ENCODE measurements at regions not wholly inside any gene's neighbourhood (a gene's known extent, or its start where the extent isn't known, plus 50 kb on each side); places are given as distances from the start of the nearest gene placed in this dataset.

- H3K4me1 Mint-ChIP-seq (ENCODE audit: low read depth), result no peaks in the 10 kb centered on the region
- peaks cover 27% of the 10 kb centered on the region for H3K9me3 Mint-ChIP-seq (ENCODE audit: low read depth)
- H3K36me3 Mint-ChIP-seq (ENCODE audit: insufficient read depth), result no peaks in the 10 kb centered on the region
Observed at GRCh38 chr14:104528496-104528895, 51.1 kb upstream of the C14orf180 start.

More at GRCh38 chr14:104528496-104528895, 51.1 kb upstream of the C14orf180 start:
- DNase-seq (ENCODE audit: low spot score, unreplicated experiment), result no peak
- TF ChIP-seq CTCF (IDR thresholded peaks at IDR 0.05; ENCODE audit: unreplicated experiment), result no peak
- Mint-ChIP-seq H3K27me3 (peaks cover 17% of the 10 kb centered on the region), H3K27ac (no peak overlapping the region), H3K4me3 (ENCODE audit: low read depth) (no peak overlapping the region)
